Right kidney (tissue), 1 donor: ENCODE measurements at regions not wholly inside any gene's neighbourhood (a gene's known extent, or its start where the extent isn't known, plus 50 kb on each side); places are given as distances from the start of the nearest gene placed in this dataset.
"Not testable (repeated sequence)": the region's sequence is repeated elsewhere in the genome, so short reads cannot be mapped to it uniquely, and the experiment has no call there.

Source experiments
- DNase-seq: peaks from one replicate; pipeline ENCODE4 v3.0.0-alpha.2; 2016

DNA sequence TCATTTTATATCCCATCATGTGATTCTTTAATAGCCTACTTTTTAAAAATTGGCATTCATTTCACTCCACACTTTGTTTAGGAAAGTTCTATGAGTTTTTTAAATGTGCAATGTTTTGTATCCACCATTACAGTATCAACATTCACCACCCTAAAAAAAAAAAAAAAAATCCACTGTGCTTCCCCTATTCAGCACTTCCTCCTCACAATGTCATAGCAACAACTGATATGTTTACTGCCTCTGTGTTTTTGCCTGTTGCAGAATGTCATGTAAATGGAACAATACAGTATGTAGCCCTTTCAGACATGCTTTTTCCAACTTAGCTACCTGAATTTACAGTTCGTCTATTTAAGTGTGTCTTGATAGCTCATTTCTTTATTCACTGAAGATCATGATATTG, 754.2 kb downstream of the FAM181B start:
- DNase-seq: no peak

DNA sequence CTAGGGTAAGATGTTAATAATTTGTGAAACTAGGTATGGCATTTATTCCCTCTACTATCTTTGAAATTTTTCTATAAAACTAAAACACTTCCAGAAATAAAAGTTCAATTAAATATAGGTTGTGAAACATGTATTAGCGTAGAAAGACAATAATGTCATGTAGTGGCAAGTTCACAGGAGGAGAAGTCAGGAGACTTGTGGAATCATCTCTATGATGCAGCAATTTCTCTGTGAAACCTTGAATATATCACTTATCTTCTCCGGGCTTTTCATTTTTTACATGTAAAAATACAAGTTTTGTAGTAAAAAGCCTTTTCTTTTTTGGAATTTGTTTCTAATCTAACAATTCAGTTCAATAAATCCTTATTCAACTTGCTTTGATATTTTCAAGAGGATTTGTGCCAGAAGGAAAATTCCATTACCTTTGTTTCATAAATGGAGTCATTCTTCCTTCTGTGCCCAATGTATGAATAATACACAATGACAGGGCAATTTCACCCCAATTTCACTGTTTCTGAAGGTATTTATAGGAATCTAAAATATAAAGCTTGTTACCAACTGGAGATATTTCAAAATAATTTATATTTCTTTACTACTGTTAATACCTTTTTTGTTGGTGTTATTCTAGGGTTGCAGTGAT, 758.3 kb downstream of the FAM181B start:
- DNase-seq: no peak

DNA sequence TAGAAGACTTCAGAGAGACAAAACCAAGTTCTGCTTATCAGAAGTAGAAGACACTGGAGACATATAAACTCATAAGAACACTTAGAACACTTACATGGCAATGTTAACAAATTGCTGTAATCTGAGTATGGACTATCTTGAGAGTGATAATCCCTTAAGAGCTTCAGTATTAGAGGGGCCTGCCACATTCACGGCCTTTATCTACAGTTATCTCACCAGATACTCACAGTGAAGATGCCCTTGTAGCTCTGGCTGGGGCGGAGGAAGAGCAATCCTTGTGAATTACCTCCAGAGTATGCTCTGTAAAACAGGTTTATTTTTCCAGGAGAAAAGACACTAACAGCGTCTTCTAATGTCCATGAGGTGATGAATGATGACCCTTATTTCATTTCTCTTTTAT, 762.8 kb downstream of the FAM181B start:
- DNase-seq: no peak

DNA sequence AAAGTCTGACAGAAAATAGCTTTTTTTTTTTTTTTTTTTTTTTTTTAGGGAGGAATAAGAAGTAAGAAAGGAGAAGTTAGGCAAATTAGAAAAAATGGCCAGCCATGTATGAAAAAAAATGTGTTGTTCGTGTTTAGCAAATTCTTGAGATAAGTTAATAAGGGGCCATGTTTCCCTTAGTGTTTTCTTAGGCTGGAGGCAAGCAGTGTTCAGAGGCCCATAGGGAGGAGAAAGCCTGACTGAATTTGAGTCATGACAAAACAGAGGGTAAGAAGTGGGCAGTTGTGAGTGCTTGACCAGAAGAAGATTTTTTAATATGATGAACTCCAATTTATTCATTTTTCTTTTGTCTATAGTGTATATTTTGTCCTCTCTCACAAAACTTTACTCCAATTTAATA, 766.4 kb downstream of the FAM181B start:
- DNase-seq: no peak

- no peak for DNase-seq
Measured at GRCh38 chr11:81966340-81966739, 767.3 kb downstream of the FAM181B start.

DNA sequence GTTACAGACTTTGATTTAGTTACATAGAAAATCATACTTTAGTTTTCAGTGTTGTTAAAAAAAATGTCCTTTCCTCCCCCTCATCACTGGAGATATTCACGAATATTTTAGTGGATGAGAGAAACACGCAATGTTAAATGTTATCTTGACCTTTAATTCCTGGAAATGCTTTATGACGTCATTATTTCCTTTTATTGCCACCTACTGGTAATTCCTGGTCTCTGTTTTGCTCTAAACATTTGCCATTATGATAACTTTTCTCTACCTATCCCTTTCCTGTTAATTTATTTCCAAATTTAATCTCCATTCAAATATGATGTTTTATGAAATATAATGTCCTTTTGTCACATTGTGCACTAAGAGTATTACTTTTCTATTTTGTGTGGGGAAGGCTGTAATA, 770.6 kb downstream of the FAM181B start:
- DNase-seq: no peak

GRCh38 chr11:81960443-81960842, 773.2 kb downstream of the FAM181B start:
- no peak for DNase-seq

DNA sequence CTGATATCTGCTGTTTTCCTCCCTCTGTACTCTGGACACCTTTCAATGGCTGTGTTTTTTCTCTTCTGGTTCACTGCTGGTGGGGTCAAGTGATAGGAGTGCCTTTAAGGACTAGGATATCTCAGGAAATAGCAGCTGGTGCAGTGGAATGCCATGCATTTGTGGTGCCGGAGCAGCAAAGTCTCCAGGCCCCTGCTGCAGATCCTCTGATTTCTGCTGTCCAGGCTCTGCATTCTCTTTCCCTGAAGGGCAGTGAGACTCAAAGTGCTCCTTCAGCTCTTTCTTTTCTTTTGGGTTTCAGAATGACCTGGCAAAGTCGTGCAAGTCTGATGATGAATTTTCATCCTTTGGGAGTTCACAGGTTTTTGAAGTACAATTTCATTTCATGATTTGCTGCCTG, 774.3 kb downstream of the FAM181B start:
- no peak for DNase-seq

- DNase-seq: not testable (repeated sequence)
Measured at GRCh38 chr11:81954301-81954700, 779.4 kb downstream of the FAM181B start.

- DNase-seq: no peak
Measured at GRCh38 chr11:81946831-81947230, 786.8 kb downstream of the FAM181B start.

DNA sequence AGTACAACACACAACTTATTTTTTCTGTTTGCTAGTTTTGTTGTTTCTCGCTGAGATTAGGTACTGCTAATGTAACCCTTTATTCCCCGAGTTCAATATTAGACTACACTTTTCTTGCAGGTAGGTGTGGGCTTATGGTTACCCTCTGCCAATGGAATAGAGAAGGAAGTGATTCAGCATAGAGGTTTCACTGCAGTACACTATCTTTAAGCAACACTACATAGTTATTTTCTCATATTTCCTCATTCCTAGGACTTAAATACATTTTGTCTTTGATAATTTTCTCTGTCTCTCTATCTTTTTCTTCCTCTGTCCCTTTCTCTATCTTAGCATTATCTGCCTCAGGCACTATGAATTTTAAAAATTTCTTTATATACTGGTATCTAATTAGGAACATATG, 791.0 kb downstream of the FAM181B start:
- DNase-seq: no peak

DNA sequence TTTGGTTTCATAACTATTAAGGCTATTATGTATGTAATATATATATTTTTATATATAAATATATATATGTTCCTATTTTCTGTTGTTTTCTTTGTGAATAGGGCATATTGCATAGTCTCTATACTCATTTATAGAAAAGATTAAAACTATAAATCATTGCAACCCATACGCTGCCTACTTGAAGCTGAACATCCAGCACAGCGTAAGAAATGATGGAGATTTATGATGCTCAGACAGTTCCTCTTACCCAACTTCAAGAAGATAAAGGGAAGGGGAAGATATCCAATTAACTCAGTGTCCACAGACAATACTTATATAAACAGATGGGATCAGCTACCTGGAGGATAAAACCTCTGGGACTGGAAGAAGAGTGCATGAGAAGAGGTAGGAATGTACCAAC, 791.7 kb downstream of the FAM181B start:
- DNase-seq: no peak

GRCh38 chr11:81932303-81932702, 801.4 kb downstream of the FAM181B start:
- no peak for DNase-seq

GRCh38 chr11:81920205-81920604, 813.5 kb downstream of the FAM181B start:
- no peak for DNase-seq

GRCh38 chr11:81916451-81916850, 817.2 kb downstream of the FAM181B start:
- no peak for DNase-seq

- no peak for DNase-seq
Measured at GRCh38 chr11:81915045-81915444, 818.6 kb downstream of the FAM181B start.

DNA sequence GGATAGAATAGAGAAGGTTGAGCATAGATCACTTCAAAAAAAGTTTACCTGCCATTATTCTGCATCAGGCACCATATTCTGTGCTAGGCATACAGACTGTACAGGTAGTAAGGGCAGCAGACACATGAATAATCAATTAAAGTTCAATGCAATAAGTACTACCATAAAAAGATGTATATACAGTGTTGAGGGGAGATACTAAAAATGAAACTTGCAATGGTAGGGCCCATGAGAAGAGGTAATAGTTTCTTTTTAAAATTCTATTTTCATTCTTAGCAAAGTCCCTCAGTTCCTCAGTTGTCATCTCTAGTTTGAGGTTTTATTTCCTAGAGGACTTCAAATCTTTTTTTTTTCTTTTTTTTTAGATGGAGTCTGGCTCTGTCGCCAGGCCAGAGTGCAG, 819.9 kb downstream of the FAM181B start:
- DNase-seq: no peak

DNA sequence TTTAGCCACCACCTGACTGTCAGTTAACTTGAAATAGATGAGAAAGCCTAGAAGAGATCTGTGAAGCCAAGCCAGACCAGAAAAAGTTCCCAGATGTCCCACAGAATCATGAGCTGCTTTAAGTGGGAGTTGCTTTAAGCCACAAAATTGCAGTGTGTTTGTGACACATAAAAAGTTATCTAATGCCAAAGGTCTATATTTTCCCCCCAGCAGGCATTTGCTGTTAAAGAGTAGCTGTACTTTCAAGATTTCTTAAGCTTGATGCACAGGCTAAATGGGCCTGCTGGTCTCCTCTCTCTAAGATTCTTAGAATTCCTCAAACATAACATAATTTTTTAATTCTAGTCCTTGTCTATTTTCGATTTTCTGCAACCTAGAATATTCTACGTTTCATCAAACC, 825.7 kb downstream of the FAM181B start:
- DNase-seq: no peak

DNA sequence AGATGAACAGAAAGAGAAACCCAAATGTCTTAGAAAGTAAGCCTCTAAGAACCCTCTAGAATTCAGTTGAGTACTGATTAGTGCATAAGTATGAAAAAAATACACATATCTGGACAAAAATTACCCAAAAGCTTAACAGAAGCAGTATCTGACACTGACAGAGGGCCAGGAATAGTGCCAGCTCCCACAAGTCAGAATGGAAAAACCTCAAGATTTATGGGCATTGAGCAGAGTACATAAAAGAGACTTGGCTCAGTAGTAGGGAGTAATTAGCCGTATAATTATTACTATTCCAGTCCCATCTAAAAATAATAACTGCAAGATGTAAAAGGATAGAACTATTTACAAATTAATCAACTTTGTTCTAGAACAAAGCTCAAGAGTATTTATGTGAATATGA, 834.5 kb downstream of the FAM181B start:
- DNase-seq: no peak

GRCh38 chr11:81897639-81898038, 836.0 kb downstream of the FAM181B start:
- no peak for DNase-seq

GRCh38 chr11:81895258-81895657, 838.4 kb downstream of the FAM181B start:
- DNase-seq: no peak

GRCh38 chr11:81892770-81893635, 840.7 kb downstream of the FAM181B start:
- DNase-seq: no peak

DNA sequence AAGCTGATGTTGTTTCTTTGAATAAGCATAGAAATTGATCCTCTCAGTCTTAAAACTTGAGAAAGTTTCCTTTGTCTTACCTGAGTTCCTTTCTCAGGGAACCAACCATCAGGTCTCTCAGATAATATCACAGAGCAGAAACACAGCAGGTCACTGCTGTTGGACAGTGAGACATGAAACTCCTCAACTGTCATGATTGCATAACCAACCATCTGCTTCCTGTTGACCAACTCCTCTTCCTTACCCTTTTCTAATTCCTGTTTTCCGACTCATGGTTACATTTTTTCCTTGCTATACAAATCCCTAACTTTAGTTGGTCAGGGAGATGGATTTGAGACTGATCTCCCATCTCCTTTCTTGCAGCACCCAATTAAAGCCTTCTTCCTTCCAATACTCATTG, 845.3 kb downstream of the FAM181B start:
- no peak for DNase-seq

DNA sequence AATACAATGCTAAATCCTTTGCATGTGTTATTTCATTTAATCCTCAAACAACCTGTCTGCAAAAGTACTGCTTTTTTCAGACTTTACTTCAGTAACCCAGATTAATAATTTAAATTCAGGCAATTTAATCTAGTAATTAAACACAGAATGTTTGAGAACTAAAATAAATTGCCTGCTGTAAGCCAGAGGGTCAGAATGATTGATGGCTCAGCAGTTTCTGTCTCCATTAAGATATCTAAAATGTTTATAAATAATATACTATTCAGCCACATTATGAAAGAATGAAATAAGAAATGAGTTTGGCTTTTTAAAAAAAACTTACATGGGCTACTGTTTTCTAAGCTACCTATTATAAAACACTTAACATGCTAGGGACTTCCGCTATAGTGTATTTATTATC, 846.0 kb downstream of the FAM181B start:
- DNase-seq: no peak
